Suprapubic skin (tissue), 3 donors: ENCODE measurements at regions not wholly inside any gene's neighbourhood (a gene's known extent, or its start where the extent isn't known, plus 50 kb on each side); places are given as distances from the start of the nearest gene placed in this dataset.

Experiments
- CTCF ChIP-seq, 2 donors: fragments of 200-600 bp in 1 of 2; fragments of 450-650 bp in 1 of 2; sonication (generic) in 1 of 2; IDR thresholded peaks; one replicate each; pipeline ENCODE4 v1.5.1; 2016 to 2019; ENCODE audit warnings: antibody characterized with exemption in 2 of 2, mild to moderate bottlenecking in 1 of 2, moderate library complexity in 1 of 2
- EP300 ChIP-seq: sonication (generic); formaldehyde crosslinking; IDR thresholded peaks from one replicate; pipeline ENCODE4 v1.6.1; 2017; ENCODE audit warnings: antibody characterized with exemption
- POLR2A ChIP-seq, 2 donors: fragments of 450-650 bp; IDR thresholded peaks; one replicate each; pipeline ENCODE4 v1.6.1; 2017; ENCODE audit warnings: antibody characterized with exemption in 2 of 2, mild to moderate bottlenecking in 2 of 2, moderate library complexity in 2 of 2

- no peak for TF ChIP-seq CTCF (IDR thresholded peaks at IDR 0.05)
- TF ChIP-seq EP300: no peak
- TF ChIP-seq POLR2A (IDR thresholded peaks at IDR 0.05): no peak
Measured at GRCh38 chr10:51000164-51000563, 74.1 kb upstream of the PRKG1 start.
